Suprapubic skin (tissue), 3 donors: ENCODE measurements at regions not wholly inside any gene's neighbourhood (a gene's known extent, or its start where the extent isn't known, plus 50 kb on each side); places are given as distances from the start of the nearest gene placed in this dataset.

Experiments used
- POLR2A ChIP-seq, 2 donors: fragments of 450-650 bp; IDR thresholded peaks; one replicate each; pipeline ENCODE4 v1.6.1; 2017; ENCODE audit warnings: antibody characterized with exemption in 2 of 2, mild to moderate bottlenecking in 2 of 2, moderate library complexity in 2 of 2
- TF ChIP-seq, protein P1 (sequence below), 2 donors: fragments of 200-600 bp in 1 of 2; fragments of 450-650 bp in 1 of 2; sonication (generic) in 1 of 2; IDR thresholded peaks; one replicate each; pipeline ENCODE4 v1.5.1; 2016 to 2019; ENCODE audit warnings: antibody characterized with exemption in 2 of 2, mild to moderate bottlenecking in 1 of 2, moderate library complexity in 1 of 2

DNA sequence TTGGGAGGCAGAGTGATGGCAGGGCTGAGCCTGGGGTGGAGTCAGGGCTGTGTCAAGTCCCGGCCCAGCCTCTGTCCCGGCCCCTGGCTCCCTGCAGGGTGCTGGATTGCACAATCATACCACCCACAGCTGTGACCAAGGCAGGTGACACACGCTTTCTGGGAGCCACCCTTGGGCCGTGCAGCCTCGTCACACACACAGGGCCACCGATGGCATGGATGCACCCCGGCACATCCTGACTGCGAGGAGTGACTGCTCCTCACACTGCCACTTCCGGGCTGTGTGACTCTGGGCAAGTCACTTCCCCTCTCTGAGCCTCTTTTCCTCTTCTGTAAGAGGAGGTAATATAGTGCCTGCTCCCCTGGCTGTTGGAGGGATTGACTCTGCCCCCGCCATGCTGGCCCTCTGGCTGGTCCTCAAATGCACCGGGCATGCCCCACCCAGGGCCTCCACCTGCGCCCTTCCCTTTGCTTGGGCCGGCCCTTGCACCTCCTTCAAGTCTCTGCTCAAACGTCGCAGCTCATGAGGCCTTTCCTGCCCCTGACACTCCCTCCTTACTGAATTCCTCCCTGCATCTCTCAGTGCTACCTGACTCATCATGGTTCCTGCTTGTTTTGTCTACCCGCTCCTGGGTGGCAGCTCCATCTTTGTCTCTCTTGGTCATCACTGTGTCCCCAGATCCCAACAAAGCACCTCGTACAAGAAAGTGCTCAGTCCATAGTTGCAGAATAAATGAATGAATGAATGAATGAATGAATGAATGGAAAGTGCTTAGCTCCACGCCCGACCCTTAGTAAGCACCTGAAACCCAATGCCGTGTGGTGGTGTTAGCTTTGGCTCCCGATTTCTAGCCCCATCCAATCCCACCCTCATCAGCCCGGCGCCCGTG lies 93.5 kb downstream of the CEBPB start:
- TF ChIP-seq, protein P1, sequence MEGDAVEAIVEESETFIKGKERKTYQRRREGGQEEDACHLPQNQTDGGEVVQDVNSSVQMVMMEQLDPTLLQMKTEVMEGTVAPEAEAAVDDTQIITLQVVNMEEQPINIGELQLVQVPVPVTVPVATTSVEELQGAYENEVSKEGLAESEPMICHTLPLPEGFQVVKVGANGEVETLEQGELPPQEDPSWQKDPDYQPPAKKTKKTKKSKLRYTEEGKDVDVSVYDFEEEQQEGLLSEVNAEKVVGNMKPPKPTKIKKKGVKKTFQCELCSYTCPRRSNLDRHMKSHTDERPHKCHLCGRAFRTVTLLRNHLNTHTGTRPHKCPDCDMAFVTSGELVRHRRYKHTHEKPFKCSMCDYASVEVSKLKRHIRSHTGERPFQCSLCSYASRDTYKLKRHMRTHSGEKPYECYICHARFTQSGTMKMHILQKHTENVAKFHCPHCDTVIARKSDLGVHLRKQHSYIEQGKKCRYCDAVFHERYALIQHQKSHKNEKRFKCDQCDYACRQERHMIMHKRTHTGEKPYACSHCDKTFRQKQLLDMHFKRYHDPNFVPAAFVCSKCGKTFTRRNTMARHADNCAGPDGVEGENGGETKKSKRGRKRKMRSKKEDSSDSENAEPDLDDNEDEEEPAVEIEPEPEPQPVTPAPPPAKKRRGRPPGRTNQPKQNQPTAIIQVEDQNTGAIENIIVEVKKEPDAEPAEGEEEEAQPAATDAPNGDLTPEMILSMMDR (IDR thresholded peaks at IDR 0.05): no peak
- no peak for TF ChIP-seq POLR2A (IDR thresholded peaks at IDR 0.05)
